Ovary (tissue), 7 donors: ENCODE measurements at regions not wholly inside any gene's neighbourhood (a gene's known extent, or its start where the extent isn't known, plus 50 kb on each side); places are given as distances from the start of the nearest gene placed in this dataset.

Experiments
- DNase-seq, 5 donors: peaks; one replicate each; pipeline ENCODE4 v3.0.0-alpha.2; 2019 to 2020
- H3K27ac ChIP-seq, 2 donors: fragments of 200-600 bp; one replicate each; pipeline versions ENCODE4 v1.5.1 to v1.8.0; 2019 to 2022
- H3K27me3 ChIP-seq: fragments of 200-600 bp; one replicate; pipeline ENCODE4 v1.8.0; 2022
- H3K36me3 ChIP-seq: fragments of 200-600 bp; sonication (generic); one replicate; pipeline ENCODE4 v1.5.1; 2019
- H3K4me1 ChIP-seq: one replicate; pipeline ENCODE4 v1.8.1; 2013; ENCODE audit warnings: mild to moderate bottlenecking, moderate library complexity; ENCODE audit not compliant: insufficient read depth
- H3K4me3 ChIP-seq: fragments of 200-600 bp; sonication (generic); one replicate; pipeline ENCODE4 v1.5.1; 2017
- H3K9me3 ChIP-seq, 2 donors: fragments of 200-600 bp in 1 of 2; sonication (generic) in 1 of 2; one replicate each; pipeline versions ENCODE4 v1.5.1 to v1.8.1; 2013 to 2019; ENCODE audit warnings: mild to moderate bottlenecking in 1 of 2, moderate library complexity in 1 of 2
- EP300 ChIP-seq: sonication (generic); formaldehyde crosslinking; IDR thresholded peaks from one replicate; pipeline ENCODE4 v1.6.1; 2017; ENCODE audit warnings: antibody characterized with exemption
- POLR2A ChIP-seq: fragments of 450-650 bp; IDR thresholded peaks from one replicate; pipeline ENCODE4 v1.6.1; 2017; ENCODE audit warnings: antibody characterized with exemption, mild to moderate bottlenecking, moderate library complexity
- WGBS, 3 donors: extraction: QIAGEN DNeasy Blood & Tissue Kit in 1 of 3; methylation state at CpG; one replicate each; pipeline versions ENCODE4 v1.1.5 to v1.1.7; 2013 to 2017; 5-methylcytosine and 5-hydroxymethylcytosine counted together
- intact Hi-C, 4 donors: fragments of 100-400 bp; cut with DNase I; formaldehyde crosslinking; loops; one replicate each; pipeline versions ENCODE4 v1.11.0 to v1.15.1; 2022 to 2023
- TF ChIP-seq, protein P1 (sequence below), 3 donors: fragments of 450-650 bp in 2 of 3; fragments of 200-600 bp in 1 of 3; IDR thresholded peaks; one replicate each; pipeline versions ENCODE4 v1.5.1 to v1.8.0; 2016 to 2022; ENCODE audit warnings: antibody characterized with exemption in 3 of 3, mild to moderate bottlenecking in 1 of 3
- donor health status: DM: no; HTN: no; CAD: no; lungs with moderate emphysema.
- donor health status: DM: no; HTN: no; CAD: no.
- donor health status: Bipolar disorder and iron deficiency.
- donor health status: DM: no; HTN: no; CAD: no.
- donor health status: DM: yes; HTN: yes; CAD: no.

GRCh38 chr5:54758038-54758437 is 227.4 kb downstream of the ESM1 start:
- Histone ChIP-seq H3K36me3 (no peaks in the 10 kb centered on the region), H3K4me3 (no peak overlapping the region), H3K27ac (no peak overlapping the region), H3K9me3 (no peaks in the 10 kb centered on the region), H3K27me3 (no peaks in the 10 kb centered on the region), H3K4me1 (peaks cover 3% of the 10 kb centered on the region)
- TF ChIP-seq EP300 (no peak), POLR2A (no peak)
- TF ChIP-seq, protein P1, sequence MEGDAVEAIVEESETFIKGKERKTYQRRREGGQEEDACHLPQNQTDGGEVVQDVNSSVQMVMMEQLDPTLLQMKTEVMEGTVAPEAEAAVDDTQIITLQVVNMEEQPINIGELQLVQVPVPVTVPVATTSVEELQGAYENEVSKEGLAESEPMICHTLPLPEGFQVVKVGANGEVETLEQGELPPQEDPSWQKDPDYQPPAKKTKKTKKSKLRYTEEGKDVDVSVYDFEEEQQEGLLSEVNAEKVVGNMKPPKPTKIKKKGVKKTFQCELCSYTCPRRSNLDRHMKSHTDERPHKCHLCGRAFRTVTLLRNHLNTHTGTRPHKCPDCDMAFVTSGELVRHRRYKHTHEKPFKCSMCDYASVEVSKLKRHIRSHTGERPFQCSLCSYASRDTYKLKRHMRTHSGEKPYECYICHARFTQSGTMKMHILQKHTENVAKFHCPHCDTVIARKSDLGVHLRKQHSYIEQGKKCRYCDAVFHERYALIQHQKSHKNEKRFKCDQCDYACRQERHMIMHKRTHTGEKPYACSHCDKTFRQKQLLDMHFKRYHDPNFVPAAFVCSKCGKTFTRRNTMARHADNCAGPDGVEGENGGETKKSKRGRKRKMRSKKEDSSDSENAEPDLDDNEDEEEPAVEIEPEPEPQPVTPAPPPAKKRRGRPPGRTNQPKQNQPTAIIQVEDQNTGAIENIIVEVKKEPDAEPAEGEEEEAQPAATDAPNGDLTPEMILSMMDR (IDR thresholded peaks at IDR 0.05) = no peak
- DNase-seq = no peak
- intact Hi-C loops = no loop called here
- 77 to 82% (median 77%) methylated on average over 4 of the region's 4 CpGs for WGBS, 3 donors

DNA sequence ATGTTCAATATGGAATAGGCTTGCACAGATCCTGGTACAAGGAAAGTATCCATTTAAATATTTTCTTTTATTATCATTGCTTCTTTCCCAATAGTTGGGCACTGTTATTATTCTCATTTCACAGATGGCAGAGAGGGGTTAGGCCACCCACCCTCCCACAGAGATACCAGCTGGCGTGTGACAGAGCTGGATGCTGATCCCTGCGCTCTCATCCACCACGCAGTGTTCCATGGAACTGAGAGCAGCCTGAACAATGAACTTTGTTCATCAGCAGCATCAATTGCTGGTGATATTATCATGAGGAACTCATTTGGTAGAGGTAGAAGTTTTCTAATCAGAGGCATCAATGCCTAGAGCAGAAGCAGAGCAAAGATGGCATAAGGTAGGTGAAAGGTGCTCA is 227.9 kb downstream of the ESM1 start:
- H3K27me3 ChIP-seq = no peaks in the 10 kb centered on the region
- H3K4me1 ChIP-seq = peaks cover 3% of the 10 kb centered on the region
- TF ChIP-seq POLR2A = no peak
- TF ChIP-seq EP300 = no peak
- TF ChIP-seq, protein P1 (IDR thresholded peaks at IDR 0.05) = no peak
- intact Hi-C loops = no loop called here
- no peak overlapping the region for H3K27ac ChIP-seq
- H3K4me3 ChIP-seq = no peak overlapping the region
- 96 to 98% (median 97%) methylated on average over 3 of the region's 3 CpGs for WGBS, 3 donors
- DNase-seq = no peak
- no peaks in the 10 kb centered on the region for H3K9me3 ChIP-seq
- H3K36me3 ChIP-seq = no peaks in the 10 kb centered on the region

- Histone ChIP-seq H3K4me3 (no peak overlapping the region), H3K27ac (no peak overlapping the region), H3K9me3 (no peaks in the 10 kb centered on the region), H3K27me3 (no peaks in the 10 kb centered on the region), H3K36me3 (no peaks in the 10 kb centered on the region), H3K4me1 (peaks cover 3% of the 10 kb centered on the region)
- DNase-seq = no peak
- TF ChIP-seq EP300 = no peak
- TF ChIP-seq, protein P1 (IDR thresholded peaks at IDR 0.05) = no peak
- TF ChIP-seq POLR2A = no peak
- intact Hi-C loops = no loop called here
- WGBS, 3 donors = 94 to 100% (median 95%) methylated on average over 1 of the region's 1 CpG
Observed at GRCh38 chr5:54756796-54757402, 228.5 kb downstream of the ESM1 start.

DNA sequence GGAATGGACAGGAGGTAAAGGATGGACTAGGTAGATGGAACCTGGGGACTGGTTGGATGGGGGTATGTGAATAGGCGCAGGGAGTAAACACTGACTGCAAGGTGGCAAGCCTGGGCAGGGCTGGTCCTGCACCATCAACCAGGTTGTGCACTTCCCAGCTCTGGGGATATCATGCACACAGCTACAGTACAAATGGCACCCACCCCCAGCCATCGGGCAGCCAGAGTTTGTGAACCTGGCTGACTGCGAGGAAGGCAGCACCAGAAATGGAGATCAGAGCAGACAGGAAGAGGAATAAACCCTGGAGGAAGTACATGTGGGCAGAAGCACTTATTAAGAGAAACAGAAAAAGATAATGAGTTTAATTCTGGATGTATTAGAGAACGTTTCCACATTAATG is 229.1 kb downstream of the ESM1 start:
- DNase-seq = no peak
- Histone ChIP-seq H3K9me3 (no peaks in the 10 kb centered on the region), H3K36me3 (no peaks in the 10 kb centered on the region), H3K27me3 (no peaks in the 10 kb centered on the region), H3K4me1 (peaks cover 2% of the 10 kb centered on the region), H3K27ac (no peak overlapping the region), H3K4me3 (no peak overlapping the region)
- 90 to 93% (median 90%) methylated on average over 4 of the region's 4 CpGs for WGBS, 3 donors
- TF ChIP-seq, protein P1 (IDR thresholded peaks at IDR 0.05) = no peak
- TF ChIP-seq POLR2A (no peak), EP300 (no peak)
- intact Hi-C loops = no loop called here
